ENCODE measurements at regions not wholly inside any gene's neighbourhood (a gene's known extent, or its start where the extent isn't known, plus 50 kb on each side); places are given as distances from the start of the nearest gene placed in this dataset.

DNA sequence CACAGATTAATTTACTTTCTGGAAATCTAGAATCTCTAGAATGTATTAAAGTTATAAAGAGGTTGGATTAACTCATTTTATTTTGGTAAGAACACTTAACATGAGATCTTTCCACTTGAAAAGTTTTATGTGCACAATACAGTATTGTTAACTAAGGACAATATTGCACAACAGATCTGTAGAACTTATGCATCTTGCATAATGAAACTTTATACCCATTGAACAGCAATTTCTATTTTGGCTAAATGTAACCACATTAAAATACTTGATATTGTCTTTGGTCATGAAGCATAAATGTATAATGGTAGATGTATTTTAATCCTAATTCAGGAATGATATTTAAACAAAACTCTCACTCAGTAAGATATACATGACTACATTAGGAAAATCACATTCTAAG lies 203.8 kb downstream of the SNX19 start:
- TF ChIP-seq CTCF (tag by site-specific recombination; IDR thresholded peaks at IDR 0.05), result no peak
- no peak for TF ChIP-seq REPIN1 (tag by site-specific recombination; IDR thresholded peaks at IDR 0.05; ENCODE audit: low read depth)
- no peak for TF ChIP-seq ZNF596 (tag by site-specific recombination; IDR thresholded peaks at IDR 0.05)
- TF ChIP-seq, protein P1, sequence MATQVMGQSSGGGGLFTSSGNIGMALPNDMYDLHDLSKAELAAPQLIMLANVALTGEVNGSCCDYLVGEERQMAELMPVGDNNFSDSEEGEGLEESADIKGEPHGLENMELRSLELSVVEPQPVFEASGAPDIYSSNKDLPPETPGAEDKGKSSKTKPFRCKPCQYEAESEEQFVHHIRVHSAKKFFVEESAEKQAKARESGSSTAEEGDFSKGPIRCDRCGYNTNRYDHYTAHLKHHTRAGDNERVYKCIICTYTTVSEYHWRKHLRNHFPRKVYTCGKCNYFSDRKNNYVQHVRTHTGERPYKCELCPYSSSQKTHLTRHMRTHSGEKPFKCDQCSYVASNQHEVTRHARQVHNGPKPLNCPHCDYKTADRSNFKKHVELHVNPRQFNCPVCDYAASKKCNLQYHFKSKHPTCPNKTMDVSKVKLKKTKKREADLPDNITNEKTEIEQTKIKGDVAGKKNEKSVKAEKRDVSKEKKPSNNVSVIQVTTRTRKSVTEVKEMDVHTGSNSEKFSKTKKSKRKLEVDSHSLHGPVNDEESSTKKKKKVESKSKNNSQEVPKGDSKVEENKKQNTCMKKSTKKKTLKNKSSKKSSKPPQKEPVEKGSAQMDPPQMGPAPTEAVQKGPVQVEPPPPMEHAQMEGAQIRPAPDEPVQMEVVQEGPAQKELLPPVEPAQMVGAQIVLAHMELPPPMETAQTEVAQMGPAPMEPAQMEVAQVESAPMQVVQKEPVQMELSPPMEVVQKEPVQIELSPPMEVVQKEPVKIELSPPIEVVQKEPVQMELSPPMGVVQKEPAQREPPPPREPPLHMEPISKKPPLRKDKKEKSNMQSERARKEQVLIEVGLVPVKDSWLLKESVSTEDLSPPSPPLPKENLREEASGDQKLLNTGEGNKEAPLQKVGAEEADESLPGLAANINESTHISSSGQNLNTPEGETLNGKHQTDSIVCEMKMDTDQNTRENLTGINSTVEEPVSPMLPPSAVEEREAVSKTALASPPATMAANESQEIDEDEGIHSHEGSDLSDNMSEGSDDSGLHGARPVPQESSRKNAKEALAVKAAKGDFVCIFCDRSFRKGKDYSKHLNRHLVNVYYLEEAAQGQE (tag by site-specific recombination; IDR thresholded peaks at IDR 0.05), result no peak
